HepG2 (cell line): ENCODE measurements at regions not wholly inside any gene's neighbourhood (a gene's known extent, or its start where the extent isn't known, plus 50 kb on each side); places are given as distances from the start of the nearest gene placed in this dataset.

ENCODE experiments used
- CTCF ChIP-seq: sonication (generic); formaldehyde crosslinking; IDR thresholded peaks from 2 replicates; pipeline ENCODE4 v1.5.0; 2020; ENCODE audit warnings: mild to moderate bottlenecking, missing genetic modification reagents, moderate library complexity
- ELF1 ChIP-seq: sonication (generic); formaldehyde crosslinking; IDR thresholded peaks from 2 replicates; pipeline ENCODE4 v1.4.0; 2020; ENCODE audit warnings: missing genetic modification reagents
- NFE2L2 ChIP-seq: fragments of 150-350 bp; IDR thresholded peaks from 2 replicates; pipeline ENCODE4 v1.6.1; 2014; ENCODE audit warnings: low read length
- RAD21 ChIP-seq: fragments of 450-650 bp; formaldehyde crosslinking; IDR thresholded peaks from 2 replicates; pipeline ENCODE4 v1.5.0; 2020; ENCODE audit warnings: mild to moderate bottlenecking
- SMARCC2 ChIP-seq: fragments of 450-650 bp; IDR thresholded peaks from 2 replicates; pipeline ENCODE4 v1.6.1; 2017; ENCODE audit warnings: antibody characterized with exemption, mild to moderate bottlenecking
- SUZ12 ChIP-seq: fragments of 150-350 bp; IDR thresholded peaks from 2 replicates; pipeline ENCODE4 v1.6.1; 2014; ENCODE audit warnings: low read depth, low read length
- THRA ChIP-seq: sonication (generic); formaldehyde crosslinking; IDR thresholded peaks from 2 replicates; pipeline ENCODE4 v1.4.0; 2020; ENCODE audit warnings: missing genetic modification reagents, borderline replicate concordance
- ZBTB25 ChIP-seq: IDR thresholded peaks from 2 replicates; pipeline ENCODE4 v1.6.1; 2018; ENCODE audit warnings: missing genetic modification reagents
- ZNF10 ChIP-seq: sonication (generic); formaldehyde crosslinking; IDR thresholded peaks from 2 replicates; pipeline ENCODE4 v1.4.0; 2020; ENCODE audit warnings: mild to moderate bottlenecking, low read depth, missing genetic modification reagents, borderline replicate concordance
- ZNF232 ChIP-seq: sonication (generic); formaldehyde crosslinking; IDR thresholded peaks from 2 replicates; pipeline ENCODE4 v1.4.0; 2020; ENCODE audit warnings: missing genetic modification reagents, borderline replicate concordance
- ZNF646 ChIP-seq: sonication (generic); formaldehyde crosslinking; IDR thresholded peaks from 2 replicates; pipeline ENCODE4 v1.9.0; 2021; ENCODE audit warnings: mild to moderate bottlenecking, missing genetic modification reagents
- ZNF83 ChIP-seq: sonication (generic); formaldehyde crosslinking; IDR thresholded peaks from 2 replicates; pipeline ENCODE4 v1.4.0; 2020; ENCODE audit warnings: missing genetic modification reagents, mild to moderate bottlenecking, borderline replicate concordance

GRCh38 chr7:12968836-12969422 lies 281.5 kb downstream of the ARL4A start:
- no peak for TF ChIP-seq SMARCC2
- no peak for TF ChIP-seq ZNF232 (CRISPR knock-in tag)
- TF ChIP-seq ZBTB25 (CRISPR knock-in tag): no peak
- TF ChIP-seq RAD21 (CRISPR knock-in tag): no peak
- TF ChIP-seq CTCF (CRISPR knock-in tag): no peak
- no peak for TF ChIP-seq ELF1 (CRISPR knock-in tag)
- TF ChIP-seq ZNF646 (CRISPR knock-in tag): no peak
- no peak for TF ChIP-seq SUZ12
- TF ChIP-seq NFE2L2: no peak
- no peak for TF ChIP-seq ZNF10 (CRISPR knock-in tag)
- TF ChIP-seq THRA: no peak
- no peak for TF ChIP-seq ZNF83 (CRISPR knock-in tag)
